ENCODE measurements at regions not wholly inside any gene's neighbourhood (a gene's known extent, or its start where the extent isn't known, plus 50 kb on each side); places are given as distances from the start of the nearest gene placed in this dataset.

GRCh38 chr4:180532691-180533090, 1710.5 kb upstream of the TENM3 start:
- DNase-seq (ENCODE audit: low read depth in 1 of 2, low spot score in 1 of 2) = peak in 1 of 2 experiments; percentile 12
- no peak for TF ChIP-seq JUND (IDR thresholded peaks at IDR 0.05; ENCODE audit: low read depth)
- in situ Hi-C loops (cut with HindIII; ENCODE audit: low pct_unique_long_range_greater_than_20kb, low sequenced_read_pairs) = no loop called here

DNA sequence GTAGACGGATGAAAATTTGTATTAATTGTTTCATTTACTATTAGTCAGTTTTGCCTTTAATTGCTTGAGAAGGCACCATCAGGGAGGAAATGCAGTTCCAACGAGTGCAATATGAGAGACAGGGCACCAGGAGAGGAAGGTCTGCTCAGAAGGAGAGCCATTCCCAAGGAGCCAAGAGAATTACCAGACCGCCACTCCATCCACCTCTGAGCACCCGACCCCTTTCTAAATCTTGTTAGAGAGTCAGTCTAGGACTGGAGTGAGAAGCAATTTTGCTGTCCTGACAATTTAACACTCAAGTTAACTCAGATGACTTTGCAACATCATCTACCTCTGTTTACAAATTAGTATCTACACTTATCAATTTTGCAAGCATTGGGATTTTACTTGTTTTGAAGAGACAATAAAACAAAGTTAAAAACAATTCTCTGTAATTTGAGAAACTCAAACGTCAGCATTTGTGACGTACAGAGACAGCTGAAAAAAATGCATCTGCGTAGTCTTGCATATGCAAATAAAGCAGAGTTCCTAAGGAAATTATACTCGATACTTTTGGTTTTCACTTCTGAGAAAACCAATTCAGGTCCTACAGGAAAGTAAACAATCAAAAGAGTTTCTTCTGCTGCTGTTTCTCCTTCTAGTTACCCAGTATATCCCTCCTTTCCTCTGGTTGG, 1704.7 kb upstream of the TENM3 start:
- TF ChIP-seq JUND (IDR thresholded peaks at IDR 0.05; ENCODE audit: low read depth) = no peak
- in situ Hi-C loops (cut with HindIII; ENCODE audit: low pct_unique_long_range_greater_than_20kb, low sequenced_read_pairs) = no loop called here
- DNase-seq (ENCODE audit: low read depth in 1 of 2, low spot score in 1 of 2) = no peak

- no peak for DNase-seq (ENCODE audit: low read depth in 1 of 2, low spot score in 1 of 2)
- in situ Hi-C loops (cut with HindIII; ENCODE audit: low pct_unique_long_range_greater_than_20kb, low sequenced_read_pairs) = no loop called here
- TF ChIP-seq JUND (IDR thresholded peaks at IDR 0.05; ENCODE audit: low read depth) = no peak
Observed at GRCh38 chr4:180539284-180539683, 1703.9 kb upstream of the TENM3 start.

DNA sequence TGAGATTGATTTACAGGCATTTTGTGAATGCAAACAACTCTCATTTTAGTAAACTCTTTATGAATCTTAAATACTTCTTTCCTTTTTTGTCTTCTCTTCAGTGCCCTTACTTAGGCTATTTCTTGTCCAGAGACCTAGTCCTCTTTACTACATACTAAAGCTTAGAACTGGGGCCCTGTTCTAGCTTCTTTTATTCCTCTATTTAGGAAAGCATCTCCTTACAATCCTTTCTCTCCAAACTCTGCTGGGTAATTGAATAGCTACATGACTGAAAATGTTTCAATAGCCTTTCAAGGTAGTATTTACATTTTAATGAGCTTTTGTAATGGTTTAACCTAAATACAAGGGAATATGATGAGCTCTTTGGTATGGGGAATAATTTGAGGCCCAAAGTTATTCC, 1701.5 kb upstream of the TENM3 start:
- DNase-seq (ENCODE audit: low read depth in 1 of 2, low spot score in 1 of 2) = no peak
- no peak for TF ChIP-seq JUND (IDR thresholded peaks at IDR 0.05; ENCODE audit: low read depth)
- in situ Hi-C loops (cut with HindIII; ENCODE audit: low pct_unique_long_range_greater_than_20kb, low sequenced_read_pairs) = no loop called here

- DNase-seq (ENCODE audit: low read depth in 1 of 2, low spot score in 1 of 2) = peak in 1 of 2 experiments; percentile 26
- TF ChIP-seq JUND (IDR thresholded peaks at IDR 0.05; ENCODE audit: low read depth) = no peak
- in situ Hi-C loops (cut with HindIII; ENCODE audit: low pct_unique_long_range_greater_than_20kb, low sequenced_read_pairs) = no loop called here
Observed at GRCh38 chr4:180542445-180543100, 1700.6 kb upstream of the TENM3 start.

GRCh38 chr4:180550106-180550505, 1693.1 kb upstream of the TENM3 start:
- no peak for TF ChIP-seq JUND (IDR thresholded peaks at IDR 0.05; ENCODE audit: low read depth)
- in situ Hi-C loops (cut with HindIII; ENCODE audit: low pct_unique_long_range_greater_than_20kb, low sequenced_read_pairs) = no loop called here
- no peak for DNase-seq (ENCODE audit: low read depth in 1 of 2, low spot score in 1 of 2)

DNA sequence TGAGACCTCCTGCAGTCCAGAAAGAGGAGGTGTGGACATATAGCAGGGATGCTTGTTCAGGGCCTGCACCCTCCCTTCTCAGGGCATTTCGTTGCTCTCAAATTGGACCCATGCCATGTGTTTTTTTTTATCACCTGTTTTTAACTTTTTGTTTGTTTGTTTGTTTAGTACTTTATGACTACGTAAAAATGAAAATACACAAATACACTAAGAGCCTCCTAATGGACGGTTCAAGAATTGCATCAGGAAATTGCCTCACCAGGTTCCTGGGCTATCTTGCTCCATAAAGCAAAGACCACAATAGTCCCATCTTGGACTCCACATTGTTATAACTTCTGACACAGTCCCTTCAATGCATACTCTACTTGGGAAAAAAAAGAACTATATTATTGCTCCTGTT, 1685.9 kb upstream of the TENM3 start:
- no peak for DNase-seq (ENCODE audit: low read depth in 1 of 2, low spot score in 1 of 2)
- TF ChIP-seq JUND (IDR thresholded peaks at IDR 0.05; ENCODE audit: low read depth) = no peak
- in situ Hi-C loops (cut with HindIII; ENCODE audit: low pct_unique_long_range_greater_than_20kb, low sequenced_read_pairs) = no loop called here

- no peak for TF ChIP-seq JUND (IDR thresholded peaks at IDR 0.05; ENCODE audit: low read depth)
- in situ Hi-C loops (cut with HindIII; ENCODE audit: low pct_unique_long_range_greater_than_20kb, low sequenced_read_pairs) = no loop called here
- DNase-seq (ENCODE audit: low read depth in 1 of 2, low spot score in 1 of 2) = no peak
Observed at GRCh38 chr4:180557950-180558349, 1685.3 kb upstream of the TENM3 start.

GRCh38 chr4:180558427-180558826, 1684.8 kb upstream of the TENM3 start:
- no peak for TF ChIP-seq JUND (IDR thresholded peaks at IDR 0.05; ENCODE audit: low read depth)
- no peak for DNase-seq (ENCODE audit: low read depth in 1 of 2, low spot score in 1 of 2)
- in situ Hi-C loops (cut with HindIII; ENCODE audit: low pct_unique_long_range_greater_than_20kb, low sequenced_read_pairs) = no loop called here

- TF ChIP-seq JUND (IDR thresholded peaks at IDR 0.05; ENCODE audit: low read depth) = no peak
- no peak for DNase-seq (ENCODE audit: low read depth in 1 of 2, low spot score in 1 of 2)
- in situ Hi-C loops (cut with HindIII; ENCODE audit: low pct_unique_long_range_greater_than_20kb, low sequenced_read_pairs) = no loop called here
Observed at GRCh38 chr4:180560896-180561295, 1682.3 kb upstream of the TENM3 start.

- TF ChIP-seq JUND (IDR thresholded peaks at IDR 0.05; ENCODE audit: low read depth) = no peak
- no peak for DNase-seq (ENCODE audit: low read depth in 1 of 2, low spot score in 1 of 2)
- in situ Hi-C loops (cut with HindIII; ENCODE audit: low pct_unique_long_range_greater_than_20kb, low sequenced_read_pairs) = no loop called here
Observed at GRCh38 chr4:180564026-180564425, 1679.2 kb upstream of the TENM3 start.

- DNase-seq (ENCODE audit: low read depth in 1 of 2, low spot score in 1 of 2) = no peak
- TF ChIP-seq JUND (IDR thresholded peaks at IDR 0.05; ENCODE audit: low read depth) = no peak
- in situ Hi-C loops (cut with HindIII; ENCODE audit: low pct_unique_long_range_greater_than_20kb, low sequenced_read_pairs) = no loop called here
Observed at GRCh38 chr4:180564448-180564847, 1678.8 kb upstream of the TENM3 start.

DNA sequence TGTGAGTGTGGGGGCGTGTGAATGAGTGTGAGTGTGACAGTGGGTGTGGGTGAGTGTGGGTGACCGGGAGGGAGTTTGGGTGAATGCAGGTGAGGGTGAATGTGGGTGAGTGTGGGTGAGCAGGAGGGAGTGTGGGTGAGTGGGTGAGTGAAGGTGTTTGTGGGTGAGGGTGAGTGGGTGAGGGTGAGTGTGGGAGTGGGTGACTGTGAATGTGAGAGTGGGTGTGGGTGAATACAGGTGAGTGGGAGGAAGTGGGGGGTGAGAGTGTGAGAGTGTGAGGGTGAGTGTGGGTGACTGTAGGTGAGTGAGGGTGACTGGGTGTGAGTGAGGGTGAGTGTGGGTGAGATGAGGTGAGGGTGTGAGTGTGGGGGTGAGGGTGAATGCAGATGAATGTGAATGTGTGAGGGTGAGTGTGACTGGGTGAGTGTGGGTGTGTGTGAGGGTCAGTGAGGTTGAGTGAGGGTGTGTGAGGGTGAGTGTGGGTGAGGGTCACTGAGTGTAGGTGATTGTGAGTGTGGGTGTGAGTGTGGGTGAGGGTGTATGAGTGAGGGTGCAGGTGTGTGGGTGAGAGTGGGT, 1677.3 kb upstream of the TENM3 start:
- in situ Hi-C loops (cut with HindIII; ENCODE audit: low pct_unique_long_range_greater_than_20kb, low sequenced_read_pairs) = no loop called here
- no peak for TF ChIP-seq JUND (IDR thresholded peaks at IDR 0.05; ENCODE audit: low read depth)
- DNase-seq (ENCODE audit: low read depth in 1 of 2, low spot score in 1 of 2) = no peak
